K562 (cell line): ENCODE measurements at regions not wholly inside any gene's neighbourhood (a gene's known extent, or its start where the extent isn't known, plus 50 kb on each side); places are given as distances from the start of the nearest gene placed in this dataset.

Experiments
- ATAC-seq: fragments of 200-7000 bp; cut with Tn5 transposase; 3 replicates; pipeline ENCODE4 v1.9.1; 2020; ENCODE audit warnings: moderate library complexity
- BruUV-seq: library from RNA; stranded (reverse); fragments of 400-500 nt; replicated peaks from 2 replicates; lab custom pipeline; 2021; lab: Mats Ljungman, UMichigan
- CTCF ChIA-PET: fragments of 300-600 bp; formaldehyde crosslinking; extraction: SDS; loops from one replicate; lab custom pipeline; 2021; ENCODE audit warnings: low intra/inter-chr PET ratio; lab: Yijun Ruan, JAX
- POLR2A ChIA-PET: fragments of 300-600, 350-650 bp; sonication (Branson Sonifier 250); formaldehyde crosslinking; extraction: SDS; loops from one replicate; lab custom pipeline; 2021; ENCODE audit warnings: antibody characterized with exemption, inconsistent platforms; lab: Yijun Ruan, JAX
- DNase-seq, 4 experiments: peaks; one replicate each; pipeline versions ENCODE4 v3.0.0 to v3.0.0-alpha.2; 2011 to 2018; ENCODE audit warnings: low spot score in 3 of 4, mixed read lengths in 3 of 4; ENCODE audit errors: extremely low read depth in 1 of 4
- FAIRE-seq: peaks from 2 replicates; lab custom pipeline; 2011; peaks lifted over from hg19 to GRCh38; lab: Jason Lieb, UNC
- H2AFZ ChIP-seq: 2 replicates; pipeline ENCODE4 v1.6.0; 2011; ENCODE audit warnings: low read depth, low read length, control low read depth, inconsistent platforms
- H3K27ac ChIP-seq: fragments of 200-600 bp; 3 replicates; pipeline ENCODE4 v1.8.0; 2011; ENCODE audit warnings: low read depth, mild to moderate bottlenecking, control low read depth, inconsistent platforms, low read length, moderate library complexity, mixed read lengths; ENCODE audit errors: extremely low read depth
- H3K27me3 ChIP-seq, 2 experiments: fragments of 300-600 bp in 1 of 2; 2 replicates in 1 of 2; 3 replicates in 1 of 2; pipeline versions ENCODE4 v1.6.0 to v1.8.0; 2011; ENCODE audit warnings: inconsistent platforms in 2 of 2, low read length in 2 of 2, mild to moderate bottlenecking in 1 of 2, mixed read lengths in 1 of 2, moderate library complexity in 1 of 2; ENCODE audit not compliant: control insufficient read depth in 2 of 2, insufficient read depth in 2 of 2
- H3K36me3 ChIP-seq: fragments of 300-600 bp; 3 replicates; pipeline ENCODE4 v1.8.0; 2011; ENCODE audit warnings: mild to moderate bottlenecking, low read length, inconsistent platforms; ENCODE audit not compliant: control insufficient read depth, insufficient read depth
- H3K4me1 ChIP-seq, 2 experiments: fragments of 200-600 bp in 1 of 2; replicated peaks in 1 of 2; 2 replicates in 1 of 2; 3 replicates in 1 of 2; pipeline versions ENCODE4 v1.5.1 to v1.8.0; 2011; ENCODE audit warnings: inconsistent platforms in 2 of 2, low read length in 2 of 2, mild to moderate bottlenecking in 1 of 2, mixed read lengths in 1 of 2, moderate library complexity in 1 of 2; ENCODE audit not compliant: control insufficient read depth in 2 of 2, insufficient read depth in 2 of 2
- H3K4me2 ChIP-seq: 2 replicates; pipeline ENCODE4 v1.6.1; 2011; ENCODE audit warnings: low read length, control low read depth, inconsistent platforms, mixed read lengths; ENCODE audit not compliant: insufficient read depth
- H3K4me3 ChIP-seq: fragments of 200-600 bp; sonication (generic), shearing (Covaris generic); 2 replicates; pipeline ENCODE4 v1.5.1; 2016; ENCODE audit warnings: control low read depth, inconsistent platforms
- H3K79me2 ChIP-seq: fragments of 200-600 bp; 3 replicates; pipeline ENCODE4 v1.8.0; 2011; ENCODE audit warnings: low read length, inconsistent platforms; ENCODE audit not compliant: control insufficient read depth, insufficient read depth
- H3K9ac ChIP-seq, 2 experiments: 2 replicates each; pipeline versions ENCODE4 v1.6.0 to v1.6.1; 2011; ENCODE audit warnings: low read depth in 2 of 2, low read length in 2 of 2, control low read depth in 1 of 2, inconsistent platforms in 1 of 2, mild to moderate bottlenecking in 1 of 2, mixed read lengths in 1 of 2; ENCODE audit not compliant: insufficient read depth in 1 of 2
- H3K9me1 ChIP-seq: one replicate; pipeline ENCODE4 v1.6.0; 2011; ENCODE audit warnings: inconsistent platforms, mild to moderate bottlenecking, low read length, moderate library complexity; ENCODE audit not compliant: control insufficient read depth, insufficient read depth
- H3K9me3 ChIP-seq: replicated peaks from 2 replicates; pipeline ENCODE4 v1.5.1; 2011; ENCODE audit warnings: low read depth, low read length, inconsistent platforms; ENCODE audit not compliant: control insufficient read depth, insufficient read depth
- H4K20me1 ChIP-seq: replicated peaks from 2 replicates; pipeline ENCODE4 v1.6.1; 2011; ENCODE audit warnings: low read length, inconsistent platforms, mixed read lengths; ENCODE audit not compliant: control insufficient read depth, insufficient read depth
- ARHGAP35 ChIP-seq: fragments of 450-650 bp; IDR thresholded peaks from 2 replicates; pipeline ENCODE4 v1.6.1; 2018; ENCODE audit not compliant: partially characterized antibody
- DIDO1 ChIP-seq: fragments of 450-650 bp; IDR thresholded peaks from 2 replicates; pipeline ENCODE4 v1.6.1; 2016; ENCODE audit warnings: low read depth, missing biosample characterization, missing genetic modification characterization
- ETV1 ChIP-seq: fragments of 450-650 bp; conservative IDR thresholded peaks from 2 replicates; pipeline ENCODE4 v1.6.1; 2016; ENCODE audit warnings: missing genetic modification characterization, control low read depth, low read depth, missing compliant biosample characterization
- FOXP1 ChIP-seq: sonication (generic); formaldehyde crosslinking; IDR thresholded peaks from 2 replicates; pipeline ENCODE4 v1.8.0; 2022; ENCODE audit warnings: mild to moderate bottlenecking, missing genetic modification reagents
- HDAC8 ChIP-seq: fragments of 450-650 bp; IDR thresholded peaks from 2 replicates; pipeline ENCODE4 v1.6.1; 2016; ENCODE audit warnings: mild to moderate bottlenecking, missing genetic modification characterization, moderate library complexity, missing compliant biosample characterization
- HLTF ChIP-seq: fragments of 450-650 bp; IDR thresholded peaks from 2 replicates; pipeline ENCODE4 v1.6.1; 2016
- ID3 ChIP-seq, 2 experiments: fragments of 250-450 bp in 1 of 2; fragments of 450-650 bp in 1 of 2; sonication (Bioruptor Pico) in 1 of 2; IDR thresholded peaks; 2 replicates each; pipeline versions ENCODE4 v1.6.1 to v1.8.0; 2016 to 2021; ENCODE audit warnings: mild to moderate bottlenecking in 2 of 2, moderate library complexity in 2 of 2, missing compliant biosample characterization in 1 of 2, missing genetic modification characterization in 1 of 2
- POLR2A ChIP-seq: fragments of 450-650 bp; conservative IDR thresholded peaks from 2 replicates; pipeline ENCODE4 v1.6.1; 2016
- RBM34 ChIP-seq: fragments of 200-400 bp; formaldehyde crosslinking; IDR thresholded peaks from 2 replicates; pipeline ENCODE4 v1.6.1; 2018; ENCODE audit warnings: low read length, borderline replicate concordance; ENCODE audit not compliant: insufficient read depth
- ZNF589 ChIP-seq: fragments of 200-800 bp; sonication (Bioruptor generic); IDR thresholded peaks from 2 replicates; pipeline ENCODE4 v1.6.1; 2016; ENCODE audit warnings: low read depth, missing genetic modification characterization, missing compliant biosample characterization
- ZNF639 ChIP-seq, 2 experiments: fragments of 200-800 bp in 1 of 2; sonication (Bioruptor generic) in 1 of 2; sonication (generic) in 1 of 2; formaldehyde crosslinking in 1 of 2; IDR thresholded peaks in 1 of 2; conservative IDR thresholded peaks in 1 of 2; 2 replicates each; pipeline versions ENCODE4 v1.5.0 to v1.6.1; 2016 to 2020; ENCODE audit warnings: missing compliant biosample characterization in 1 of 2, missing genetic modification characterization in 1 of 2, missing genetic modification reagents in 1 of 2
- ZNF764 ChIP-seq: fragments of 250-450 bp; sonication (Bioruptor Pico); IDR thresholded peaks from 2 replicates; pipeline ENCODE4 v1.4.0; 2020; ENCODE audit warnings: low read depth, mild to moderate bottlenecking, moderate library complexity
- WGBS: fragments of 100-300 bp; shearing (Covaris generic); methylation state at CpG from one replicate; pipeline ENCODE4 v1.1.6; 2016; ENCODE audit warnings: low coverage, mixed read lengths; ENCODE audit not compliant: insufficient coverage; ENCODE audit errors: missing lambda C conversion rate; 5-methylcytosine and 5-hydroxymethylcytosine counted together
- in situ Hi-C: fragments of 300-500 bp; cut with MboI; formaldehyde crosslinking; loops from 4 replicates; pipeline ENCODE4 v1.15.0; 2018; ENCODE audit warnings: inconsistent platforms, mixed read lengths
- intact Hi-C: fragments of 100-400 bp; cut with micrococcal nuclease; formaldehyde crosslinking; loops from 2 replicates; pipeline ENCODE4 v1.14.2; 2022
- TF ChIP-seq, protein P1 (sequence below): fragments of 250-450 bp; sonication (Bioruptor Pico); IDR thresholded peaks from 2 replicates; pipeline ENCODE4 v1.4.0; 2020
- TF ChIP-seq, protein P2 (sequence below): sonication (generic); formaldehyde crosslinking; IDR thresholded peaks from 2 replicates; pipeline ENCODE4 v1.8.0; 2023; ENCODE audit warnings: mild to moderate bottlenecking, missing genetic modification reagents

DNA sequence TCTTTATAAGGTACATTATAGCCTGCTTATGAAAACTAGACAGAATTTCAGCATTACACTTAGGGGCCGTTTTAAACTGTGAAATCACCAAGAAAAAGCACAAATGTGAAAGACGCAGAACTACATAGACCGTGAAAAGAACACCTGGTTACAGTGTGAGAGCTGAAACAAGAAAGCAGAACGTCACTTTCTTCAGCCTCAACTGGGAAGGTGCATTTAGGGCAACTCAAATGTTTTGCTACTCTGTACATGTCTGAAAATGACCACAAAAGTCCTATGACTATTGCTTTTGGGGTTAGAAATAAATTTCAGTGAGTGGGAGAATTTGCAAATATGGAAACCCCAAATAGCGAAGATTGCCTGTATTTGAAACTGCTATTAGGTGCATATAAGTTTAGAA is 268.7 kb downstream of the OLFM3 start (continued):
- no peak for TF ChIP-seq ID3 (CRISPR knock-in tag; IDR thresholded peaks at IDR 0.05)
- no peak for TF ChIP-seq ID3 (tag; IDR thresholded peaks at IDR 0.05)
- TF ChIP-seq ETV1 = no peak
- TF ChIP-seq DIDO1 = no peak
- TF ChIP-seq RBM34 = no peak
- TF ChIP-seq, protein P1, sequence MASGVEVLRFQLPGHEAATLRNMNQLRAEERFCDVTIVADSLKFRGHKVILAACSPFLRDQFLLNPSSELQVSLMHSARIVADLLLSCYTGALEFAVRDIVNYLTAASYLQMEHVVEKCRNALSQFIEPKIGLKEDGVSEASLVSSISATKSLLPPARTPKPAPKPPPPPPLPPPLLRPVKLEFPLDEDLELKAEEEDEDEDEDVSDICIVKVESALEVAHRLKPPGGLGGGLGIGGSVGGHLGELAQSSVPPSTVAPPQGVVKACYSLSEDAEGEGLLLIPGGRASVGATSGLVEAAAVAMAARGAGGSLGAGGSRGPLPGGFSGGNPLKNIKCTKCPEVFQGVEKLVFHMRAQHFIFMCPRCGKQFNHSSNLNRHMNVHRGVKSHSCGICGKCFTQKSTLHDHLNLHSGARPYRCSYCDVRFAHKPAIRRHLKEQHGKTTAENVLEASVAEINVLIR (CRISPR knock-in tag) = no peak
- no peak for TF ChIP-seq HDAC8 (tag)
- no peak for TF ChIP-seq FOXP1 (CRISPR knock-in tag)

DNA sequence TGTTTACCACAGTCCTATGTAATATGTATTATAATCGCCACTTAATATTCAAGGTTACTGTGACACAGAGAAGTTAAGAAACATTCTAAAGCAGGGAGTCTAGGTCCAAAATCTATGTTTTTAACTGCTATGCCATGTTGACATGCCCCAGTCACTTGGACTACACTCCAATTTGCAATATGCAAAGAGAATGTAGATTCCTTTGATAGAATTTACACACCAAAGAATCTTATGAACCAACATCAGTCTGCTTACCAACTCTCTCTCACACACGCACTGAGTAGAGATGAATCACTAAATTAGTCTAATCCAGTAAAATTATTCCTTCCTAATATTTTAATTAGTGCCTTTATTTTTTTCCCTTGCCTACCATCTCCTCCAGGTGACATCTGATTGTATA is 266.2 kb downstream of the OLFM3 start:
- FAIRE-seq = no peak
- POLR2A ChIA-PET = no interaction called here

More for the DNA sequence above, 266.2 kb downstream of the OLFM3 start:
- no peak overlapping the region for H2AFZ ChIP-seq
- CTCF ChIA-PET = no interaction called here
- H3K79me2 ChIP-seq = no peaks in the 10 kb centered on the region
- H3K27ac ChIP-seq = no peak overlapping the region
- in situ Hi-C loops = no loop called here
- intact Hi-C loops = no loop called here
- no TSS peak for BruUV-seq
- no peak for DNase-seq
- H3K36me3 ChIP-seq = no peaks in the 10 kb centered on the region
- no peak for ATAC-seq
- H4K20me1 ChIP-seq = no peaks in the 10 kb centered on the region
- no peaks in the 10 kb centered on the region for H3K9me3 ChIP-seq
- TF ChIP-seq ZNF639 (CRISPR knock-in tag; conservative IDR thresholded peaks at IDR 0.05 in 1 of 2, IDR thresholded peaks at IDR 0.05 in 1 of 2) (no peak), HLTF (no peak), ZNF589 (CRISPR knock-in tag) (no peak), POLR2A (no peak), ARHGAP35 (no peak), ZNF764 (CRISPR knock-in tag) (no peak)
- TF ChIP-seq, protein P2, sequence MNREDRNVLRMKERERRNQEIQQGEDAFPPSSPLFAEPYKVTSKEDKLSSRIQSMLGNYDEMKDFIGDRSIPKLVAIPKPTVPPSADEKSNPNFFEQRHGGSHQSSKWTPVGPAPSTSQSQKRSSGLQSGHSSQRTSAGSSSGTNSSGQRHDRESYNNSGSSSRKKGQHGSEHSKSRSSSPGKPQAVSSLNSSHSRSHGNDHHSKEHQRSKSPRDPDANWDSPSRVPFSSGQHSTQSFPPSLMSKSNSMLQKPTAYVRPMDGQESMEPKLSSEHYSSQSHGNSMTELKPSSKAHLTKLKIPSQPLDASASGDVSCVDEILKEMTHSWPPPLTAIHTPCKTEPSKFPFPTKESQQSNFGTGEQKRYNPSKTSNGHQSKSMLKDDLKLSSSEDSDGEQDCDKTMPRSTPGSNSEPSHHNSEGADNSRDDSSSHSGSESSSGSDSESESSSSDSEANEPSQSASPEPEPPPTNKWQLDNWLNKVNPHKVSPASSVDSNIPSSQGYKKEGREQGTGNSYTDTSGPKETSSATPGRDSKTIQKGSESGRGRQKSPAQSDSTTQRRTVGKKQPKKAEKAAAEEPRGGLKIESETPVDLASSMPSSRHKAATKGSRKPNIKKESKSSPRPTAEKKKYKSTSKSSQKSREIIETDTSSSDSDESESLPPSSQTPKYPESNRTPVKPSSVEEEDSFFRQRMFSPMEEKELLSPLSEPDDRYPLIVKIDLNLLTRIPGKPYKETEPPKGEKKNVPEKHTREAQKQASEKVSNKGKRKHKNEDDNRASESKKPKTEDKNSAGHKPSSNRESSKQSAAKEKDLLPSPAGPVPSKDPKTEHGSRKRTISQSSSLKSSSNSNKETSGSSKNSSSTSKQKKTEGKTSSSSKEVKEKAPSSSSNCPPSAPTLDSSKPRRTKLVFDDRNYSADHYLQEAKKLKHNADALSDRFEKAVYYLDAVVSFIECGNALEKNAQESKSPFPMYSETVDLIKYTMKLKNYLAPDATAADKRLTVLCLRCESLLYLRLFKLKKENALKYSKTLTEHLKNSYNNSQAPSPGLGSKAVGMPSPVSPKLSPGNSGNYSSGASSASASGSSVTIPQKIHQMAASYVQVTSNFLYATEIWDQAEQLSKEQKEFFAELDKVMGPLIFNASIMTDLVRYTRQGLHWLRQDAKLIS = no peak
- TF ChIP-seq, all 486 proteins: peak for 0
- Histone ChIP-seq H3K9ac (no peak overlapping the region), H3K4me1 (no peaks in the 10 kb centered on the region), H3K4me2 (no peak overlapping the region), H3K4me3 (no peak overlapping the region), H3K27me3 (no peaks in the 10 kb centered on the region), H3K9me1 (no peaks in the 10 kb centered on the region)
- 0% methylated on average over 2 of the region's 2 CpGs for WGBS
